ENCODE measurements at regions not wholly inside any gene's neighbourhood (a gene's known extent, or its start where the extent isn't known, plus 50 kb on each side); places are given as distances from the start of the nearest gene placed in this dataset.

DNA sequence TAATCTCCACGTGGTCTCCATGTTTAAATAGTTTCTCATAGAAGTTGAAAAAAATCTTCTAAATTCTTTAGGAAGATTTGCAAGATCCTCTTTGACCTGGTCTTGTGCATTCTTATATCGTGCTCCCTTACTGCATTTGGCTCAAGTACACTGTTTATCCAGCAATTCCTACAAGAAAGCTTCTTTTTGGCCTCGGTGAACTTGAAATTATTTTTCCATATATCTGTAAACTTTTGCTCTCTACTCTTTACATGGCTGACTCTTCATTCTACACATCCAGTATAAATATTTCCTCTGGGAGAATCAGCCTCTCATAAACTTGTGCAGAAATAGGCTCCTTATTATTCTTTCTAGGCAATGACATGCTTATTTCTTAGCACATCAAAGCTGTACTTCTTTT is 1457.9 kb upstream of the PRR20A start:
- no peak overlapping the region for H2AFZ ChIP-seq (ENCODE audit: low read depth, low read length)
- no peak overlapping the region for H3K9ac ChIP-seq (replicated peaks; ENCODE audit: extremely low read depth, insufficient read depth, low read length)
- H3K4me2 ChIP-seq (ENCODE audit: insufficient read depth, low read length), result no peak overlapping the region
- dilution Hi-C loops (cut with MboI; ENCODE audit: extremely low pct_ligation_motif_present, low sequenced_read_pairs), result no loop called here
- ChIA-PET POLR2A (no interaction called here), CTCF (no interaction called here)
- H3K4me1 ChIP-seq (ENCODE audit: control insufficient read depth, extremely low read depth, insufficient read depth, low read length), result no peaks in the 10 kb centered on the region
- H3K9me3 ChIP-seq (replicated peaks; ENCODE audit: control insufficient read depth, insufficient read depth, low read length), result no peaks in the 10 kb centered on the region
- intact Hi-C loops (cut with micrococcal nuclease), result no loop called here
- H3K9me1 ChIP-seq (replicated peaks; ENCODE audit: control insufficient read depth, extremely low read depth, insufficient read depth, low read length), result no peaks in the 10 kb centered on the region
- no peaks in the 10 kb centered on the region for H3K79me2 ChIP-seq (ENCODE audit: control insufficient read depth, insufficient read depth, low read length)
- no peak for FAIRE-seq
- no TSS peak for BruUV-seq (replicated peaks)
- DNase-seq (ENCODE audit: low read depth, low spot score), result no peak
- no peak overlapping the region for H3K4me3 ChIP-seq (replicated peaks in 1 of 3; ENCODE audit: insufficient read depth in 1 of 3, low read depth in 1 of 3, low read length in 3 of 3)
- H3K27me3 ChIP-seq (ENCODE audit: control insufficient read depth in 2 of 2, insufficient read depth in 2 of 2, low read length in 2 of 2), result no peaks in the 10 kb centered on the region
- H3K27ac ChIP-seq (ENCODE audit: insufficient read depth, low read depth, low read length), result no peak overlapping the region
- H3K36me3 ChIP-seq (ENCODE audit: control insufficient read depth in 2 of 2, extremely low read depth in 1 of 2, insufficient read depth in 2 of 2, low read length in 2 of 2), result no peaks in the 10 kb centered on the region
- H4K20me1 ChIP-seq (replicated peaks; ENCODE audit: control insufficient read depth, extremely low read depth, insufficient read depth, low read length), result no peaks in the 10 kb centered on the region
- TF ChIP-seq FOS (IDR thresholded peaks at IDR 0.05; ENCODE audit: borderline replicate concordance, insufficient read depth, low read length) (no peak), JUN (IDR thresholded peaks at IDR 0.05; ENCODE audit: borderline replicate concordance, insufficient read depth, insufficient read length, low read depth) (no peak), CTCF (IDR thresholded peaks at IDR 0.05; ENCODE audit: extremely low read depth in 1 of 2, insufficient read depth in 1 of 2, low read depth in 1 of 2, low read length in 2 of 2) (no peak), POLR2AphosphoS5 (IDR thresholded peaks at IDR 0.05; ENCODE audit: insufficient read depth, low read depth, low read length) (no peak), GATA2 (IDR thresholded peaks at IDR 0.05; ENCODE audit: insufficient read depth, insufficient read length, low read depth, low read length) (no peak), EZH2 (IDR thresholded peaks at IDR 0.05; ENCODE audit: borderline replicate concordance, low read depth, low read length, severe bottlenecking) (no peak), MYC (IDR thresholded peaks at IDR 0.05; ENCODE audit: low read depth, low read length) (no peak), MAX (IDR thresholded peaks at IDR 0.05; ENCODE audit: insufficient read depth, insufficient read length) (no peak), POLR2A (IDR thresholded peaks at IDR 0.05; ENCODE audit: low read depth, low read length) (no peak)
